GM18858 (cell line): ENCODE measurements at regions not wholly inside any gene's neighbourhood (a gene's known extent, or its start where the extent isn't known, plus 50 kb on each side); places are given as distances from the start of the nearest gene placed in this dataset.

Experiments used
- ATAC-seq: cut with Tn5 transposase; IDR thresholded peaks from one replicate; pipeline ENCODE4 v1.9.1; 2021; ENCODE audit not compliant: unreplicated experiment

DNA sequence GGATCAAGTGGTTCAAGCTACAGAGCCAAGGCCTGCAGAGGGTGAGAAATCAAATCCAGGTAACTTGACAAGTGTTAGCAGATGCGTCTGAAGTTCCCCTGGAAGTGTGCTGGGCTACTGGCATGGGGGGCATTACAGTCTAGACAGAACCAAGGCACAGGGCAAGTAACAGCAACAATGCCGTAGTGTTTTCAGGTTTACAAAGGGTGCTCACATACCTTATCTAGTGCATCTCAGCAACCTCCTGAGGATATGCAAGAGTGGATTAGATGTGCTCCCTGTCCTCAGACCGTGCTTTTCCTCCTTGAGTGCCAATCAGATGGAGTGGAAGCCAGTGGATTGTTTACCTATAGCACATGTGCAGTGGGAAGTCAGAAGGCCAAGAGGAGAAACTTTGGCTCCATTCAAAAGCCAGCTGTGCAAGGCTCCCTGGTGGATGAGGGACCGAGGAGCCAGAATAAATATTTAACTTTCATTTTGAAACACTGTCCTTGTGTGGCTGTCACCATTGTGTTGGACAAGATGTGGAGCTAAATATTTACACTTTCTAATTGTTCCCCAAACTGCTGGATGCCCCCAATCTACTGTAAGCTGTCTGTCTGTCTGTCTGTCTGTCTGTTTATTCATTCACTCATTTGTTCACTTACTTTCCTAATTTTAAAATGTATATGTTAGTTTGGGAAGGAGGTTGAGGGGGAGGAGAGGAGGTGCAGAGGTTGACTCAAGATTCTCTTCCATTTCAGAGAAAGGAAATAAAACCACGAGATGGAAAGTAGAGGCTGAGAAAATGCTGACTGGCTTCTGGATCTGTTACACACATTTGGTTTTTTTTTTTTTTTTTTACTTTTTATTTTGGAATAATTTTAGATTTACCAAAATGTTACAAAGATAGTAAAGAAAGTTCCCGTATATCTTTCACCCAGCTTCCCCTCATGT is 184.0 kb upstream of the PARP11 start:
- ATAC-seq: no peak

DNA sequence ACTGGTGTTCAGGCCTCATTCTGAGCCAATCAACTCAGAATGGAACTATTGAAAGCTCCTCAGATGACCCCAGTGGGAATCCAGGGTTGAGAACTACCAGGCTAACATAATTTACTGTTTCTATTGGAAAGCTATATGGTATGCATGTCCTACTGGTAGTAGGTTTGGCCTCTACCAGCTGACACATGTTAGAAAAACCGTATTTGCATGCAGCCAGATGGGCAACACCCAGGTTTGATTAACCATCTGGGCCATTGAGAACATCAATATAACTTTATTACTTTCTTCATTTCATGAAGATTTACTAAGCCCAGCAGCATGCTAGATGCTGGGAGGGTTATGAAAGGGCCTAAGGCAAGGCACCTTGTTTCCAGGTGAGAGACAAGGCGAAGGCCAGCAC is 181.4 kb upstream of the PARP11 start:
- no peak for ATAC-seq

DNA sequence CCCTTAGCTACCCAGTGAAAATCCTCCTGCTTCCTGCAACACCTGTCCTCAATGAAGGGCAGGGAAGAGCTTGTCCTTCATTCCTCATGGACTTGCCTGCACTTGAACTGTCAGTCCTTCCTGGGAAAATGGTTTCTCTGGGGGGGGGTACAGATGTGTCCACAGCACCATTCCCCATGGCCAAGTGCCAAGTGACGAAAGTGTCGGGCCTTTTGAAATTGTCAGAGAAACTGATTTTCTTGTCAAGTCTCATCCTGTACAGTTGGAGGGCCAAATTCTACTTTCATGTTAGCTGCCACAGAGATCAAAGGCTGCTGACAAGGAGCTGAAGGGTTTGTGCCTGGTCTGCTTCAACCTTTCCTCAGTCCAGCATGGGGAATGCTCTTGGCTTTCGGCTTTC is 179.5 kb upstream of the PARP11 start:
- no peak for ATAC-seq

DNA sequence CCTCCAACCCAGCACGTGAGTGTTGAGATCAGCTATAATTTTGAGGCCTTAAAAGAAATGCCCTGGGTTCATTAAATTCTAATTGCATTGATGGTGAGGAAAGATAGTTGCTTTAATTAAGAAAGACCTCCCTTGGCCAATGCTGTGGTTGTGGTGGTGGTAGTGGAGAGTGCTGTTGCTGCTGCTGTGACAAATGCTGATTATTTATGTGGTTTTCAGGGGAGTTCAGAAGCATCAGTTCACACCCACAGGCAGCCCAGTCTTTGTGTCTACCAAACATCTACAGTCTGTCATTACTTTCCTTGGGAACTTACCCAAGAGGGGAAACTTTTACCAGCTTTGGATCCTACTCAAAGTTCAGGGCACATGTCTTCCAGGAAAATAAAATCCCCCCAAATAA is 178.4 kb upstream of the PARP11 start:
- ATAC-seq: no peak

GRCh38 chr12:4050340-4050739 is 177.1 kb upstream of the PARP11 start:
- no peak for ATAC-seq

DNA sequence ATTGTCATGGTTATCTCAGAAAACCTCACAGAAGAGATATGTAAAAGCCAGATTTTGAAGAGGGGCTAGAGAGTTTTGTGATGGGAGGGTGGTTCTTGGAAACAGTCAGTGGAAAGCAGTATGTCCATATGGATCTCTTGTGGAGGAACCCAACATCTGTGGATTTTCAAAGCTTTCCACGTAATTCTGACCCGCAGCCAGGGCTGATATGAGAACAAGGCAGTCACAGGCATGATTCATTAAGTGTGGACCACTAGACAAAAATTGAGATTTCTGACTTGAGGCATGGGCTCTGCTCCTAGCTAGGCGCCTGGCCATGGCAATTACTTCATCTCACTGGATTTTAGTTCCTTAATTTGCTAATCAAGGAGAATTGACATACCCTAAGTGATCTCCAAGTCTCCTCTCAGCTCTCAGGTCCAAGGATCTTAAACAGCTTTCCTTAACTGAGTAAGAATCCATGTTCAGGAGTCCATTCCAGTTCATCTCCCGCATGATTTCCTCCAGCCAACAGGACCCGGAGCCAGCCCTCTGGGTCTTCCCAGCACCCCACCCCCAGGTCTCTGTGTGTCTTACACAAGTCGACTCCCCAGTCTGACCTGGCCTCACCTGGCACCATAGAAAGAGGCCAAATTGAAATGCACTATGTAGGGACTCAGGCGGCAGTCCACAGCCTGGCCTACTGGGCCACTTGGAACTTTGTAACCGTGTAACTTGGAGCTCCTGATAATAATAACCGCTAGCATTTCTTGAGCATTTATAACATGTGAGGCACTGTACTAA is 176.3 kb upstream of the PARP11 start:
- no peak for ATAC-seq

DNA sequence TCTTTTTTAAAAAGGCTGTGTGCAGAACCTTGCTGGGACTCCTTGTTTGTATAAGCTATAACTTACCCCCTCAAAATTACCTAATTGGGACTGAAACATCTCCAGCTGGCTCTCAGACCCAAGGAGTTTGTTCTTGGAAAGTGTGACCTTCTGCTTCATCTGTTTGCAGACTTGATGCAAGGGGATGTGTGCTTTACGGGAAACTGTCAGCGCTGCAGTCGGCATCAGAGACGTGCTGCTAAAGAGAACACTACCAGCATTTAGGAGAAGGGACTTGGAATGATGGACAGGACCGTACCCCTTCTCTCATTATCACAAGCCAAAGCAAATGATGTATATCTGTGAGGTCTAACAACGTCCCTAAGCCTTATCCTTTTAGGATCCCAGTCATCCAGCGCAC is 174.2 kb upstream of the PARP11 start:
- no peak for ATAC-seq

DNA sequence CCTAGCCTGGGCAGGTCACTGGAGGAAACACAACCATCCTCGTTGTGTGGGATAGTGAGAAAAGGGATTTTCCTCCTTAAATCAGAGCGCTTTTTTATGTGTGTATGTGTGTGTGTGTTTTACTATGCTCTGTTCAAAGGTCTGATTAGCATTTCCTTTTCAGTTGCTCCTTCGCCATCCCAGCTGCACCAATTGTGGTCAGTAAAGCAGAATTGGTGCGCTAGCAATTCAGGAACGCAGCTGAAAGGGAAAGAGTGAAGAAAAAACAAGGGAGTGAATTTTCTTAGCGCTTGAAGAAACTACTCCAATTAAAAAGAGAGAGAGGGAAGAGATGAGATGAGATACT is 173.3 kb upstream of the PARP11 start:
- no peak for ATAC-seq

DNA sequence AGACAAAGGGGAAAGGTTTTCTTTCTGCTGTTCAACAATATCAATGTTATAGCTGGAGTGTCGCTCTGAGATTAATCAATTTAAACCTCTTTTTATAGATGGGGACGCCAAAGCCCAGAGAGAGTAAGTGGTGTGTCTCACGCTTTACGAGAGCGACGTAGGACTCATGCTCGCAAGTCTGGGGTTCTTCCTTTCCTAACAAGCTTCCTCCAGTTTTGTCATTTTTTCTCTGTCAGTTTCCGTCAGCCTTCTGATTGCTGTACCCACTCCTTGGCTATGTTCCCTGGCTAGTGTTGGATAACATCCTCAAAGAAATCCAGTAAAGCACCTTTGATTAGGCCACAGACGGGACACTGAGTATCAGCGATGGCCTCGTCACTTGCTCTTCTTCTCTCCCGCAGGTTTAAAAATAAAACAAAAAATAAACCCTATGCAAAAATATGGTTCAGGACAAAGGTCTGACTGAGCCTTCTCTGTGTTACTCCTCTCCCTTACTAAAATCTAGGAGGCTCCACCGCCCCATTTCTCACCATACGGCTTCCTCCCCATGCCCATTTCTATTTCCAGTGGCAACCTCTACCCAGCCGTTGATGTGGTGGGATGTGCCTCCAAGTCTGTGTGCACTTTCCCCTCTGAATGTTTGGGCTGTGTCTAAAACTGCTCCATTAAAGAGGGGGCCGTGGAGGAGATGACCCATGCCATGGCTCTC is 172.7 kb upstream of the PARP11 start:
- ATAC-seq: no peak

- no peak for ATAC-seq
These were observed 171.8 kb upstream of the PARP11 start for GRCh38 chr12:4044736-4045730.

DNA sequence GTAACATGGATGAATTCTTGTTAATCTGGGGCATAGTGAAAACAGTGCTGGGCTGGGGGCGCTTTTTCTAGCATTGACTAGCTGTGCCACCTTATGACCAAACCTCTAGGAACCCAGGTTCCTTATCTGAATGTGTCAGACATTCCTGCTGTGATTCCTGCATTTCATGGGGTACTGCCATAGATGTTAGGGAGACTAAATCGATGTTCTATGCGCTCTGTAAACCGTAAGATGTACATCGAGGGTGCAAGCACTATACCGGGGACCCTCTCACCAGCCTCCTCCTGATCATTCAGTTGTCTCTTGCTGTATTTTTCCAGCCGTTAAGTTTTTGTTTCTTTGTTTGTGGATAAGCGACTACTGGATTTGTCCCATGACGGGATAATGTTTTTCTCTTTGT is 170.9 kb upstream of the PARP11 start:
- ATAC-seq: no peak

- ATAC-seq: no peak
These were observed 168.1 kb upstream of the PARP11 start for GRCh38 chr12:4041187-4041885.

DNA sequence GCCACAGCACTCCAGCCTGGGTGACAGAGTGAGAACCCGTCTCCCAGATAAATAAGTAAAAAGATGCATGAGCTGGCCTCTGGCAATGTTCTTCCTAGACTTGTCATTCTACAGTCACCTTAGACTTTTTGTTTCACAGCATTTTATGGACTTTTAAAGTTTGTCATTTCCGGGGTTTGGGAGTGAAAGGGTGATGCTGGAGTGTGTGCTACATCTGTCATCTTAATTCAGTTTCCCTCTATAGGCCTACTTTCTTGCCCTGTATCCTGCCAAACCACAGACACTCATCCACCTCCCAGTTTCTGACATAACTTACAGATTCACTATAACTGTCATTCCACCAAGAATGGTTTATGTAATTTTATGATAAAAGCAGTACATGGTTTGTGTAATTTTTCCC is 166.7 kb upstream of the PARP11 start:
- ATAC-seq: no peak

DNA sequence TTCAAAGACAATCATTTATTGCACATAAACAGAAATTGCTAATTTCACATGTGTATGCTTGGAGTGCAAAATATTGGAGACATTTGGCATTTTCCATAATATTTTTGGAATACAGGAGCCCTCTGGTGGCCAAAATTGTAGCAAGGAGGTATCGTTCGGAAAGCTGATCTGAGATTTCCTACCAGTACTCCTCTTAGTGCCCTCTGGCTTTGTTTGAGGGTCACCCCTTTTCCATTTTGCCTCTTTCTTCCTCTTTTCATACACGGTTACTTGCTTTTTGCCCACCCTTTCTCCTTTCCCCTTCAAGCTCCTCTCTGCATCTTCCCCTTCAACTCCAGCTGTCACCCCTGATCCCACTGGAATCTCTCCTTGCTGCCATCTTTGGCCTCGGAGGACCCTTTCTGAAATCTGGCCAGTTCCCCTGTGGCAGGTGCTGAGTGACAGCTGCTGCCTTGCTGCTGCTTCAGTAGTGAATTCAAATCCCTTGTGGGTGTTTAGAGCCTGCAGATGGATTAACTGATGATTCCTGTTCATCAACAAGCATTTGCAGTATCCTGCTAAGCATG is 164.6 kb upstream of the PARP11 start:
- no peak for ATAC-seq

DNA sequence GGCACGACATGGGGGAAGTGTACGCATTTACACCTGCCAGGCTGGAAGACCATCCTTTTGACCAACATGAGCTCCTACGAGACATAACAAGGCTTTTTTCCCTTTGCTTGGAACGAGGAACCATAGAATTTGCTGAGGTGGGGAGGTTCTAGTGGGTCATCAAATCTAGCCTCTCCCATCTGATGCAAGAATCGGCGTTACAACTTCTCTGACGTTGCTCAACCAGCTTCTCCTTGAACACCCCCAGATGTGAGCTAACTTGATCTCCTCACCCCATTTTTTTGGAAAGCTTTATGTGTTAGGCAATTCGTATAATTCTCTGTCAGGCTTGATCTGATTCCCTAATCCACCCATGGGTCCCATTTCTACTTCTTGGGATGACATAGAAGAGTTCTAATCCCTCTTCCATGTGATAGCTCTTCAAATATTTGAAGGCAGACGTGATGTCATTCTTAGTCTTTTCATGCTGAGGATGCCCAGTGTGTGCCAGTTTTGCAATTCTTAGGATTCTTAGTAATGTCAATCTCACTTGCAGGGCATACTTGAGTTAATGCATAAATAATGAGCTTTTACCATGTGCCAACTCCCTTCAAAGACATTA is 163.6 kb upstream of the PARP11 start:
- no peak for ATAC-seq

DNA sequence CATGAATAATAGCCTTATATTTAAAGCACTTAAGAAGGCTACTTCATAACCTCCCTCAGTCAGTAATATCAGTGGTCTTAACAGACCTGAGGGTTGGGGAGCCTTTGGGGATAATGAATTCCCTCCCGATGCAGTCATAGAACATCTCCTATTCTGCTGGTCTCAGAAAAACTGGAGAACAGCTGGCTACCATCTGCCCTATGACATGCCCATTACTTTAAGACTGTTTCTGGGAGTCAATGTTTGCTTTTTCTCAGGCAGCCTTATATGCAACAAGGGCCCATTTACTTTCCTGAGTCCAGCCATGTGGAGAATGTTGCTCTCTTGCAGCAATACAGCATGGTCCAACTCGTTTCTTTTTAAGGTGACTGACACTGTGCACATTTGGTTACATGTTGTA is 161.7 kb upstream of the PARP11 start:
- no peak for ATAC-seq

DNA sequence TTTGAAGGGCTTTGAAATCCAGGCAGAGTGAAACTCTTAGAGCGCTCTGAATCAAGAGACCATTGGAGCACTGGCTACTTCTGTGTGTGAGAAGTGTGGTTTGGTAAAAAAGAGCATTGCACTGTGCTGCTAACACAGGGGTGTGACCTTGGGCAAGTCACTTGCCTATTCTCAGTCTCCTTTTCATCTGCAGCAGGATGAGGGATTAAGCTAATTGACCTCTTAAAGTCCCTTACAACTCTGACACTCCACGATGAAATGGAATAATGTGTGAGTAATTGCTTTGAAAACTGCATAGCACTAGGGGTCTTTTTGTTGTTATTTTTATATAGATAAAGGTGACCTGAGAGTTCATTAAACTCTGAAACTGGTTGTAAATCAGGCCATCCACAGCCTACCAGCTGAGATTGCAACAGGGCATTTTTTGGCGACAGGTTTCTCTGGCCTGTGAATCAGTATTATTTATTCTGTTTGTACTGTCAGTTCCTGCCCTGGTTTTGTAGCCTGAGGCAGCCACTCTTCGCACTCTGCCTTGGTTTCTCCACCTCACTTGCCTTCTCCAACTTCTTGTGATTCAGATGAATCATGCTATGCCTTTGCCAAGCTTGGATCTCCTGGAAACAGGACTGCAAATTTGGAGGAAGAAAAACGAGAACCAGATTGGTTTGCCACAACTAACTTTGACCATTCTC is 159.9 kb upstream of the PARP11 start:
- no peak for ATAC-seq

DNA sequence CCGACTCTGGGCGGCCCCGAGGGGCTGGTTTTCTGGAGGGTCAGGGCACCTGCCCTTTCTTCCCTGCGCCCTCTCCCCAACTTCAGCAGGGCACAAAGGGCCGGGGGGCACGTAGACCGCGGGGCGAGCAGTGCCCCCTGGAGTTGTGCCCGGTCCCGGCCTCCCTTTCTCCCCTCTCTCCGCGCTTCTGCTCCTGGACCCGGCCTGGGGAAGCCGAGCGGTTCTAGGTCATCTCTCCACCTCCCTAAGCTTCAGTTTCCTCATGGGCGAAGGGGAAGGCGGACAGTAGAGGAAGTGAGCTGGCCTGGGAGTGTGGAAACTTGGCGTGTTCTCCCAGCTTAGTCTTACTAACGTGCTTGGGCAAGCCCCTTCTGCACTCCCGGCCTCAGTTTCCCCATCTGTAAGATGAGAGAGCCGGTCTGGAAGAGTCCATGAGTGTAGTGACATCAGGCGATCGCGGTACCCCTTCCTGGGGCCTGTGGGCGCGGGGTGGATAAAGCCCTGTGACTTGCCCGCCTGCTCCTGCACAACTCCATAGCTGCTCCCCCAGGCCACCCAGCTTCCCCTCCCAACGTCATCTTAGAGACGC is 158.6 kb upstream of the PARP11 start:
- no peak for ATAC-seq
